ENCODE measurements at regions not wholly inside any gene's neighbourhood (a gene's known extent, or its start where the extent isn't known, plus 50 kb on each side); places are given as distances from the start of the nearest gene placed in this dataset.
A peak's percentile ranks its signal among the peaks of the same experiment; 100 is the strongest.

DNA sequence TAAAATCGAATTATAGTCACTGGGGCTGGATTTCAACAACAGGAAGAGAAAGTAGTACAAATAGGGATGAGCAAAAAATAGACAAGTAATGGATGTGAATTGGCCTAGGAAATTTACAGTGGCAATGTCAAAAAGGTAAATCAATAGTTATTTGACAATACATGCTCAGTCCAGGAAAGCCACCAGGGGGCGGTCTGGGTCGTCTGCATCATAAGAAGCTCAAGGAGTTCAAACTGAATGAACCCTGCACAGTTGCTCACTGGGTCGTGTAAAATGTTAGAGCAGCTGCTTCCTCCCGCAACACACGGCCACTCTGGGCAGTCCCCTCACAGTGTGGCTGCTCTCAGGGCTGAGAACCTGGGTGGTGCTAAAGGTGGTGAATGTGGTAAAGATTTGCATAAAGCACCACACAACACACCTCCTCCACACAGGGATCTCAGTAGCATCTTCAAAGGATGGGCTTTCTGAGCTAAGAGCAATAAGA, 85.9 kb downstream of the ZNF280B start (continued):
- TF ChIP-seq BRF1 (IDR thresholded peaks at IDR 0.05; ENCODE audit: borderline replicate concordance, extremely low read depth, insufficient read length) (no peak), HIVEP1 (CRISPR knock-in tag; IDR thresholded peaks at IDR 0.05) (0 out of 2 replicates have a peak, but pooled peaks have one; percentile 23), ZZZ3 (IDR thresholded peaks at IDR 0.05) (no peak), RB1 (IDR thresholded peaks at IDR 0.05; ENCODE audit: low read depth) (peak; percentile 59)
- TF ChIP-seq, protein P1, sequence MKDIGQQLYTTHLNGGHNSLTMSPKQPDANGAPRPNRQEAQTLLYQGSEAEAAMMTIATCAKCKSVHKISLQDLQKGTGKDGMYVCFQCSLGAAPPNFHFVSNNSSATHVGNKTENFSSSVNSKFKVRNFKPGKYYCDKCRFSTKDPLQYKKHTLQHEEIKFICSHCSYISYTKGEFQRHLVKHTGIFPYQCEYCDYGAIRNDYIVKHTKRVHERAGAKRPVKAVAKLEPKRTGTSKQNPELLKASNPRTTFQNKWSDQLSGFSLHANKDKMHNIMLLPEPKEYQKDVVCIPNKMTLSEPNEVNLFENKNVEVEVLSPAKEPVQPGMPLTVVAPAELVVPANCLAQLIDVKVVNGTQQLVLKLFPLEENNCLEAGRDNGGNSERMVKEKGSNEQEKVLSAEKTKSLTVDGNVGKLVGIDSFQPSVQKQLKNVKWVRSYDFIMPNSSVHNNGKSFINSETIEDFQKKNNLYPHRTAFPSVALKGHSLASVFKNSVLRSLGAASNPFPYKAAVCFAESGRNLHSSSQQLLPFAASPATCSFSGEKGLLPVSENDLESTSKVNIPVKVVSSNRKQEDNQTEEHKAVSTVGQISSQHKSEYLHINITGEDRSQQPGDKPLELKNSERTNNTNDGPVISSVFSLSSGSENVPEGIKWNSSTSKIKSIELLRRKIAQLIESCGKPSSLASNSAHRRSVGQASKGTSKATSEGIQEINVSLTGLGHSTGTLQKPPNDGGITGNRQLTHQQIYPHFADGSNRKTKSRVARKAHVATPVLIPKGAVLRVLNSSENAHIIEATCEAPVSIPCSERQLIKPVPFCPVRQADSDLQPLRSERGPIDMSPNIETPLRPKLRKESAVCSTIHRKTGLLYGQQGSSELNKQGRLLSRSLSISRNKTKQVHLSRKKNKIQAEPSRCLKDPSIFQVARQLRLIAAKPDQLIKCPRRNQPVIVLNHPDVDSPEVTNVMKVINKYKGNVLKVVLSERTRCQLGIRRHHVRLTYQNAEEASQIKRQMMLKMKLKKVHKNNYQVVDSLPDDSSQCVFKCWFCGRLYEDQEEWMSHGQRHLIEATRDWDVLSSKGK (CRISPR knock-in tag; IDR thresholded peaks at IDR 0.05), result no peak

DNA sequence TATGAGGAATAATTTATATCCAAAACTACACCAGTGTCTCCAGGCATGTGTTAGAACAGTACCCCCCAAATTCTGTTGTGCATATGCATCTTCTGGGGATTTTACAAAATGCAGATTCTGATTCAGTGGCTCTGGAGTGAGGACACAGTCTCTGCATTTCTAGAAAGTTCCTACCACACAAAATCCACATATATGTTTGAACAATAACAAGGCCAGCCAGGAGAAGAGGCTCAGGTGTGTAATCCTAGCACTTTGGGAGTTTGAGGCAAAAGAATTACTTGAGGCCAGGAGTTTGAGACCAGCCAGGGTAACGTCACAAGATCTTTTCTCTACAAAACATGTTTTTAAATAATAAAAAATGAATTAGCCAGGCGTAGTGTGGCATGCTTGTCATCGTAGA, 84.9 kb downstream of the ZNF280B start:
- in situ Hi-C loops (cut with MboI) (no loop called here), intact Hi-C loops (cut with micrococcal nuclease) (loop anchor here (1.0 to 10.0 kb wide), 4 partner anchors 67 to 464 kb away; partner anchors contain the start of gene IGLL5)
- DNase-seq (ENCODE audit: extremely low read depth in 1 of 4, low spot score in 3 of 4) (peak in 2 of 4 experiments; percentile 27 to 30), ATAC-seq (no peak), FAIRE-seq (no peak)
- no peak for TF ChIP-seq CBFA2T2 (conservative IDR thresholded peaks at IDR 0.05)
- TF ChIP-seq, protein P2, sequence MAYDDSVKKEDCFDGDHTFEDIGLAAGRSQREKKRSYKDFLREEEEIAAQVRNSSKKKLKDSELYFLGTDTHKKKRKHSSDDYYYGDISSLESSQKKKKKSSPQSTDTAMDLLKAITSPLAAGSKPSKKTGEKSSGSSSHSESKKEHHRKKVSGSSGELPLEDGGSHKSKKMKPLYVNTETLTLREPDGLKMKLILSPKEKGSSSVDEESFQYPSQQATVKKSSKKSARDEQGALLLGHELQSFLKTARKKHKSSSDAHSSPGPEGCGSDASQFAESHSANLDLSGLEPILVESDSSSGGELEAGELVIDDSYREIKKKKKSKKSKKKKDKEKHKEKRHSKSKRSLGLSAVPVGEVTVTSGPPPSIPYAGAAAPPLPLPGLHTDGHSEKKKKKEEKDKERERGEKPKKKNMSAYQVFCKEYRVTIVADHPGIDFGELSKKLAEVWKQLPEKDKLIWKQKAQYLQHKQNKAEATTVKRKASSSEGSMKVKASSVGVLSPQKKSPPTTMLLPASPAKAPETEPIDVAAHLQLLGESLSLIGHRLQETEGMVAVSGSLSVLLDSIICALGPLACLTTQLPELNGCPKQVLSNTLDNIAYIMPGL (CRISPR knock-in tag; IDR thresholded peaks at IDR 0.05), result 0 out of 2 replicates have a peak, but pooled peaks have one; percentile 9
- no peak for TF ChIP-seq ZNF12 (CRISPR knock-in tag; IDR thresholded peaks at IDR 0.05)
- TF ChIP-seq, protein P3, sequence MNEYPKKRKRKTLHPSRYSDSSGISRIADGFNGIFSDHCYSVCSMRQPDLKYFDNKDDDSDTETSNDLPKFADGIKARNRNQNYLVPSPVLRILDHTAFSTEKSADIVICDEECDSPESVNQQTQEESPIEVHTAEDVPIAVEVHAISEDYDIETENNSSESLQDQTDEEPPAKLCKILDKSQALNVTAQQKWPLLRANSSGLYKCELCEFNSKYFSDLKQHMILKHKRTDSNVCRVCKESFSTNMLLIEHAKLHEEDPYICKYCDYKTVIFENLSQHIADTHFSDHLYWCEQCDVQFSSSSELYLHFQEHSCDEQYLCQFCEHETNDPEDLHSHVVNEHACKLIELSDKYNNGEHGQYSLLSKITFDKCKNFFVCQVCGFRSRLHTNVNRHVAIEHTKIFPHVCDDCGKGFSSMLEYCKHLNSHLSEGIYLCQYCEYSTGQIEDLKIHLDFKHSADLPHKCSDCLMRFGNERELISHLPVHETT (CRISPR knock-in tag; conservative IDR thresholded peaks at IDR 0.05 in 1 of 2, IDR thresholded peaks at IDR 0.05 in 1 of 2), result peak in 1 of 2 experiments; percentile 91; a peak in 1 of 4 replicates
- TF ChIP-seq, protein P4, sequence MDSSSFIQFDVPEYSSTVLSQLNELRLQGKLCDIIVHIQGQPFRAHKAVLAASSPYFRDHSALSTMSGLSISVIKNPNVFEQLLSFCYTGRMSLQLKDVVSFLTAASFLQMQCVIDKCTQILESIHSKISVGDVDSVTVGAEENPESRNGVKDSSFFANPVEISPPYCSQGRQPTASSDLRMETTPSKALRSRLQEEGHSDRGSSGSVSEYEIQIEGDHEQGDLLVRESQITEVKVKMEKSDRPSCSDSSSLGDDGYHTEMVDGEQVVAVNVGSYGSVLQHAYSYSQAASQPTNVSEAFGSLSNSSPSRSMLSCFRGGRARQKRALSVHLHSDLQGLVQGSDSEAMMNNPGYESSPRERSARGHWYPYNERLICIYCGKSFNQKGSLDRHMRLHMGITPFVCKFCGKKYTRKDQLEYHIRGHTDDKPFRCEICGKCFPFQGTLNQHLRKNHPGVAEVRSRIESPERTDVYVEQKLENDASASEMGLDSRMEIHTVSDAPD (CRISPR knock-in tag; IDR thresholded peaks at IDR 0.05), result peak; percentile 52; the same call in 1 of the 2 replicates
- Histone ChIP-seq H3K27ac (ENCODE audit: extremely low read depth, low read depth, low read length) (no peak overlapping the region), H3K79me2 (ENCODE audit: control insufficient read depth, insufficient read depth, low read length) (no peaks in the 10 kb centered on the region), H3K4me3 (no peak overlapping the region), H3K9me1 (ENCODE audit: control insufficient read depth, insufficient read depth, low read length) (peaks cover 3% of the 10 kb centered on the region), H3K9ac (ENCODE audit: insufficient read depth in 1 of 2, low read depth in 2 of 2, low read length in 2 of 2) (no peak overlapping the region), H3K4me1 (replicated peaks in 1 of 2; ENCODE audit: control insufficient read depth in 2 of 2, insufficient read depth in 2 of 2, low read length in 2 of 2) (no peaks in the 10 kb centered on the region), H3K36me3 (ENCODE audit: control insufficient read depth, insufficient read depth, low read length) (no peaks in the 10 kb centered on the region), H3K4me2 (ENCODE audit: insufficient read depth, low read length) (no peak overlapping the region), H3K9me3 (replicated peaks; ENCODE audit: control insufficient read depth, insufficient read depth, low read depth, low read length) (no peaks in the 10 kb centered on the region), H4K20me1 (replicated peaks; ENCODE audit: control insufficient read depth, insufficient read depth, low read length) (peaks cover 23% of the 10 kb centered on the region), H3K27me3 (ENCODE audit: control insufficient read depth in 2 of 2, insufficient read depth in 2 of 2, low read length in 2 of 2) (peaks cover 34 to 37% of the 10 kb centered on the region in 2 experiments), H2AFZ (ENCODE audit: low read depth, low read length) (no peak overlapping the region)
- no TSS peak for BruUV-seq (replicated peaks)
- POLR2A ChIA-PET, result no interaction called here
- 0% methylated on average over 3 of the region's 3 CpGs for WGBS (ENCODE audit: insufficient coverage, low coverage, missing lambda C conversion rate)
- CTCF ChIA-PET (ENCODE audit: low intra/inter-chr PET ratio), result interaction anchor here (0.8 to 3.1 kb wide), 9 partner anchors 14 to 286 kb away, joined by 3 to 20 read pairs (median 7); no protein-coding TSS in a partner anchor
